ENCODE measurements at regions not wholly inside any gene's neighbourhood (a gene's known extent, or its start where the extent isn't known, plus 50 kb on each side); places are given as distances from the start of the nearest gene placed in this dataset.

DNA sequence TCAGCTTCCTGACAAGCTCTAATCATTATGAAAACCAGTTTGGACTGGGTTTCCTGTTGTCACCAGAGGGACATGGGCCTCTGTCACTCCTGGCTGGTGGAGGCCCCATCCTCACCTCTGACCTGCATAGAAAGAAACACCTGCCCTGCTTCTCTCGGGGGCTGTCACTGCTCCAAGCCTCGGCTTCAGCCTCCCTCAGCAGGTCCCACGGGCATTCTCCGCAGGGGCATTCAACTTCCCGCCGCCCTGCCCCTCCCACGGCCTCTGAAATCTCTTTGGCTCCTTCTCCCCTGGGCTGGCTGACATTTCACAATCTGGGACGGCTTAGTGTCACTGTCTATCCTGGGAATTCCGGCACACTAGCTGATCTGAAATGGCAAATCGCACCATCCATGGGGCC lies 257.9 kb downstream of the CTTN start (continued):
- TF ChIP-seq, protein P1, sequence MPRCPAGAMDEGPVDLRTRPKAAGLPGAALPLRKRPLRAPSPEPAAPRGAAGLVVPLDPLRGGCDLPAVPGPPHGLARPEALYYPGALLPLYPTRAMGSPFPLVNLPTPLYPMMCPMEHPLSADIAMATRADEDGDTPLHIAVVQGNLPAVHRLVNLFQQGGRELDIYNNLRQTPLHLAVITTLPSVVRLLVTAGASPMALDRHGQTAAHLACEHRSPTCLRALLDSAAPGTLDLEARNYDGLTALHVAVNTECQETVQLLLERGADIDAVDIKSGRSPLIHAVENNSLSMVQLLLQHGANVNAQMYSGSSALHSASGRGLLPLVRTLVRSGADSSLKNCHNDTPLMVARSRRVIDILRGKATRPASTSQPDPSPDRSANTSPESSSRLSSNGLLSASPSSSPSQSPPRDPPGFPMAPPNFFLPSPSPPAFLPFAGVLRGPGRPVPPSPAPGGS (CRISPR knock-in tag; IDR thresholded peaks at IDR 0.05), result no peak
- TF ChIP-seq NCOR1 (IDR thresholded peaks at IDR 0.05; ENCODE audit: borderline replicate concordance, low read length) (no peak), KLF16 (CRISPR knock-in tag; IDR thresholded peaks at IDR 0.05) (no peak), PPARG (CRISPR knock-in tag; conservative IDR thresholded peaks at IDR 0.05) (peak; percentile 69; the same call in 1 of the 2 replicates), ZNF296 (CRISPR knock-in tag; conservative IDR thresholded peaks at IDR 0.05) (no peak), CBX1 (IDR thresholded peaks at IDR 0.05; ENCODE audit: low read depth) (no peak), CEBPB (IDR thresholded peaks at IDR 0.05; ENCODE audit: borderline replicate concordance, low read depth, low read length) (peak; percentile 38; the same call in 1 of the 2 replicates), BRF2 (CRISPR knock-in tag; IDR thresholded peaks at IDR 0.05) (no peak), SAP130 (CRISPR knock-in tag; IDR thresholded peaks at IDR 0.05; ENCODE audit: low read depth) (peak; percentile 21; the same call in 1 of the 2 replicates), ZNF24 (IDR thresholded peaks at IDR 0.05) (no peak), SP140L (CRISPR knock-in tag; IDR thresholded peaks at IDR 0.05; ENCODE audit: borderline replicate concordance) (no peak)

DNA sequence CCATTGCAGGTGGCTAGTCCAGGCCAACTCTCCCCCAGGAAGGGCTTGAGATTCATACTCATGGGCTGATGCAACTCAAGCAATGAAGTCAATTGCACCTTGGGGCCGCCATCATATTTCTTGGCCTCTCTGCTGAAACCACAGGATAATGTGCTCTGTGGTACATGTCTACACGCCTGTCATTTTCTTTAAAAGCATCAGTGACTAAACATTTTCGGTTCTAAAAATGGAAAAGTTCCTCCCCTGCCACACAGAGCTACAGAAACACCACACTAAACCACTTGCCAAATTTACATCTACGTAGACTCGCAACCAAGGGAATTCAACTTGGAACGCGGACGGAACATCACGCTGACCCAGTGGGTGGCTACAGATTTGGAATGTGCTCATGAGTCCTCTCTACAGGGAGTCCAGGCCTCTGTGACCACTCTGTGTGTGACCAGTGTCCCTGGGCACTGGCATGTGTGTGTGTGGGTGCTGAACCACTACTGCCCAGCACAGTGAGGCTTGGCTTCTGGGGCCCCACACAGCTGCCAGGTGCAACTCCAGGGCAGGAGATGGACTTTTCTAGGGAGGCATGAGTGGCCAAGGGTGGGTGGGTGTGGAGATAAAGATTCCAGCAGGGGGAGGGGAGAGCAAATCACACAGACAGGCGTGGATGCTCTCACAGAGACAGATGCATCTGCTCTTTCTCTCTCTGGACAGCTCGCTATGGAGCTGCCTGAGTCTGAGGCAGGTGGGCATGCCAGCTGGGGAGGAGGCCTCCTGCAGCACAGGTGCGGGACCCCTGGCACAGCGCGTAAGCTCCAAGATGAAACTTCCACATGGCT lies 261.9 kb downstream of the CTTN start:
- Histone ChIP-seq H3K4me3 (replicated peaks in 1 of 3; ENCODE audit: insufficient read depth in 1 of 3, low read depth in 2 of 3, low read length in 3 of 3) (no peak overlapping the region), H3K4me1 (ENCODE audit: insufficient read depth, low read length) (peaks cover 30% of the 10 kb centered on the region), H3K27me3 (ENCODE audit: control insufficient read depth in 1 of 2, insufficient read depth in 2 of 2, low read length in 2 of 2) (no peaks in the 10 kb centered on the region), H3K9ac (ENCODE audit: insufficient read depth, low read depth, low read length) (no peak overlapping the region), H3K79me2 (ENCODE audit: insufficient read depth, low read length) (peaks cover 1% of the 10 kb centered on the region), H3K36me3 (replicated peaks in 1 of 2; ENCODE audit: control insufficient read depth in 1 of 2, insufficient read depth in 2 of 2, low read length in 2 of 2) (peaks cover 12 to 25% of the 10 kb centered on the region in 2 experiments; a peak in 4 of 5 replicates), H4K20me1 (ENCODE audit: insufficient read depth, low read length) (peaks cover 26% of the 10 kb centered on the region; the same call in 1 of the 2 replicates), H3K4me2 (ENCODE audit: low read depth, low read length) (no peak overlapping the region), H2AFZ (ENCODE audit: low read length) (no peak overlapping the region), H3K9me3 (ENCODE audit: low read length) (no peaks in the 10 kb centered on the region), H3K27ac (ENCODE audit: extremely low read length, insufficient read depth, low read length) (no peak overlapping the region)
- BruUV-seq (replicated peaks), result no TSS peak
- 95% methylated on average over 10 of the region's 14 CpGs for WGBS (ENCODE audit: low lambda C conversion rate)
- ChIA-PET CTCF (ENCODE audit: low intra/inter-chr PET ratio, low total read pairs) (no interaction called here), POLR2A (no interaction called here)
- ATAC-seq, result no peak
- DNase-seq (ENCODE audit: low spot score), result no peak
- in situ Hi-C loops (cut with HindIII; ENCODE audit: extremely low pct_ligation_motif_present, low pct_unique_long_range_greater_than_20kb), result no loop called here
- intact Hi-C loops (cut with micrococcal nuclease; ENCODE audit: unreplicated experiment), result no loop called here
- FAIRE-seq, result no peak
- TF ChIP-seq EHMT2 (IDR thresholded peaks at IDR 0.05; ENCODE audit: borderline replicate concordance, low read depth, low read length) (no peak), ZFP90 (CRISPR knock-in tag; IDR thresholded peaks at IDR 0.05; ENCODE audit: borderline replicate concordance) (no peak), TBX2 (CRISPR knock-in tag; IDR thresholded peaks at IDR 0.05; ENCODE audit: borderline replicate concordance) (no peak), ZBTB1 (CRISPR knock-in tag; IDR thresholded peaks at IDR 0.05; ENCODE audit: borderline replicate concordance) (no peak), ZNF337 (CRISPR knock-in tag; IDR thresholded peaks at IDR 0.05; ENCODE audit: borderline replicate concordance, low read depth) (no peak), ZNF512B (CRISPR knock-in tag; IDR thresholded peaks at IDR 0.05; ENCODE audit: borderline replicate concordance) (no peak), ETV6 (CRISPR knock-in tag; conservative IDR thresholded peaks at IDR 0.05) (no peak), PAWR (CRISPR knock-in tag; IDR thresholded peaks at IDR 0.05; ENCODE audit: borderline replicate concordance) (no peak)
